Transverse colon (tissue), 3 donors: ENCODE measurements at regions not wholly inside any gene's neighbourhood (a gene's known extent, or its start where the extent isn't known, plus 50 kb on each side); places are given as distances from the start of the nearest gene placed in this dataset.

ENCODE experiments used
- CTCF ChIP-seq, 5 experiments: fragments of 200-600 bp in 3 of 5; fragments of 450-650 bp in 2 of 5; sonication (generic) in 3 of 5; IDR thresholded peaks; 1 replicate in 2 of 5; 2 replicates in 3 of 5; pipeline ENCODE4 v1.5.1; 2016 to 2017; ENCODE audit warnings: antibody characterized with exemption in 5 of 5, inconsistent platforms in 3 of 5, mild to moderate bottlenecking in 2 of 5, moderate library complexity in 1 of 5
- EP300 ChIP-seq: sonication (generic); formaldehyde crosslinking; IDR thresholded peaks from one replicate; pipeline ENCODE4 v1.6.1; 2017; ENCODE audit warnings: antibody characterized with exemption, low read depth
- POLR2A ChIP-seq: fragments of 450-650 bp; IDR thresholded peaks from one replicate; pipeline ENCODE4 v1.6.1; 2016; ENCODE audit warnings: antibody characterized with exemption, mild to moderate bottlenecking, moderate library complexity

DNA sequence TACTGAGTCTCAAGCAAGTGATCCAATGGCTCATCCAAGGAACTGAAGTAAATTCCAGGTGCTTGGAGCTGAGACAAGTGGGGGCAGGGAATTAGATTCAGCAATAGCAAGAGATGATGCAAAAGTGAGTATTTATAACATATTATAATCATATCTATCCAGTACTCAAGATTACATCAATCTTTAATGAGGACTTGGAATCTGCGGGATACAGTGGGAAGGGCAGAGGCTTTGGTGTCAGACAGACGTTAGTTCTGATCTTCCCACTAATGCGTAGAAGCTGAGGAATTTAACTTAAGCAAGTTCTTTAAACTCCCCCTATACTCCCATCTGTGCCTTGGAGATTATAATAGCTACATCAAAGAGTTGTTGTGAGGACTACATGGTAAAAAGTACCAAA is 143.4 kb upstream of the NWD2 start:
- TF ChIP-seq CTCF (IDR thresholded peaks at IDR 0.05) (no peak), POLR2A (no peak), EP300 (no peak)
